GM21576 (cell line): ENCODE measurements at regions not wholly inside any gene's neighbourhood (a gene's known extent, or its start where the extent isn't known, plus 50 kb on each side); places are given as distances from the start of the nearest gene placed in this dataset.
"Not testable (repeated sequence)": the region's sequence is repeated elsewhere in the genome, so short reads cannot be mapped to it uniquely, and the experiment has no call there.

Experiments used
- ATAC-seq: cut with Tn5 transposase; IDR thresholded peaks from one replicate; pipeline ENCODE4 v1.9.1; 2021; ENCODE audit warnings: mild to moderate bottlenecking, moderate library complexity; ENCODE audit not compliant: unreplicated experiment

DNA sequence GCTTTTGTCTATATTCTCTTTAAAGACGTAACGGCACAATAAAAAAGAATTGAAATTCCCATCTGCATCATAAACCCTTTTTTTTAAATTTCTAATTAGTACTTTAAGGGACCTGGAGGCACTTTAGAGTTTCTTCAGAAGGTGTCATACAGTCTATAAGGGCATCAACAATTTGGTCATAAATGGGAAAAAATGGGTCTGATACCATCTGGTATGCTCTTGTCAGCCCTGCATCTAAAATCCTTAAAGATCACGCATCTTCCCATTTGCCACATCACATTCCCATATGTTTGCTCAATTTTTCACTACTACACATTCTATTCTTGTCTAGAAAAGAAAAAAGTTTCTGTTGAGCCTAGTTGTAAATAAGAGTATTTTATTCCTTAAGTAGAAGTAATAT is 53.8 kb downstream of the COX7C start:
- ATAC-seq: no peak

GRCh38 chr5:86674069-86674468 is 56.3 kb downstream of the COX7C start:
- ATAC-seq: no peak

DNA sequence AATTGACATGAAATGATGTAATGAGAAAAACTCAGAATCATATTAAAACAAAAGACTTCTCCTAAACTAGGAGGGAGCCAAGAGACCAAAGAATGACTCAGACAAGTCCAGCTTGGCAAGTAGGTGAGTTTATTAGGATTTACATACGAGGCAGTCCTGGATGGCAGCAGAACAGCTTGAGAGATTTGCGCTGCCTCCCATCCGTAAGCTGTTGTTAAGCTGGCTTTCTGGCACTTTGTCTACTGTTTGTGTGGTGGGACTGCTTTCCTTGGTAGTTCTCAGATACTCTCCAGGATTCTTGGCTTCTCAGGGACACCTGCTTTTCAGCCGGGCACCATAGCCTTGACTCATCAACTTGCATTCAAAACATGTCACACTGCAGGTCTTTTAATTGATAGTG is 57.6 kb downstream of the COX7C start:
- ATAC-seq: no peak

DNA sequence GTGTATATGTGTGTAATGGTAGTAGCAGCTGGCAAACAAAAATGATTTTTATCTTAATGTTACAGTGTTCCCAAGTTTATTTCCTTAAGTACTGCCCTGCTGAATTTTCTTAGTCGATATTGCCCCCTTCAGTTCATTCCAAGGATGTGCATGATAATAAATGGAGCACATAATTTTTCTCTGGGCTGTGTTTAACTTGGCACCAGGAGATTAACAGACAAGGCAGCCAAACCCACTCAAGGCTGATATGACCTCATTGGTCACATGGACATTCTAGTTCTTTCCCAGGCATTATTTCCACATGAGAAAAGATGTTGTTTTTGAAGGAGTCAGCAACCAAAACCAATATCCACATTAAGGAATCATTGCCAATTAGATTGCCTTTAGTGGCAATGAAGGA is 61.8 kb downstream of the COX7C start:
- ATAC-seq: peak; percentile 86

- no peak for ATAC-seq
These were observed 62.2 kb downstream of the COX7C start for GRCh38 chr5:86679949-86680348.

- no peak for ATAC-seq
These were observed 66.5 kb downstream of the COX7C start for GRCh38 chr5:86684222-86684621.

DNA sequence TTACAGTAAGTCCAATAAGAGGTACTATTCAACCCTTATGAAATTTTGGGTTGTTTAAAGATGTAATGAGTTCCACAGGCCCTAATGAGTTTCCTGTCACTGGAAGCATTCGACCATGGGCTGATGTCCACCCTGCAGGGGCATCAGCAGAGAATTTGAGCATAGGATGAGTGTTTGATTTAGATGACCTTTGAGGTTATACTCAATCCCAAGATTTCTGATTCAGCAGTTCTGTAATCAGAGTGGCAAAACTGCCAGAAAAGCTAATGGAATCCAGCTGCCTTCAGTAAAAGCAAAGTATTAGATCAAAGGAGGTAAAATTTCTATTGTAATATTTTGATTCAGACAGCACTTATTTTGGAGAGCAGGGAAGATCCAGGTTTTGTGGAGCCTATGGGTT is 68.3 kb downstream of the COX7C start:
- no peak for ATAC-seq

DNA sequence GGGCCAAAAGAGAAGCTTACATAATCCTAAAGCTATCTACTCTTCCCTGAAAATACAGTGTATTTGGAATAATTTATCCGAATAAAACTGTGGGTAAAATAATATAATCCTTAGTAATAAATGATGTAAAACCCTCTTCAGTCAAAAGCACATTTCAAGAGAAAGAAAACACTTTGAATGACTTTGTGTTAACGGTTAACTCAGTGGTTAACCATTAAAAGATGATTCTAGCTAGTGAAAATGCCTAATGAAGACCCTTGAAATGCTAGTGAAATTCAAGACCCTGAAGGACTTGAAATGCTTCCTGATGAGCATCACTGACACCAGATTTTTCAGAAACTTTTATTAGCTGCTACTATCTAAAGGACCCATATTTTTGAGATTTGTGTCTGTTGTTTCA is 70.7 kb downstream of the COX7C start:
- no peak for ATAC-seq

DNA sequence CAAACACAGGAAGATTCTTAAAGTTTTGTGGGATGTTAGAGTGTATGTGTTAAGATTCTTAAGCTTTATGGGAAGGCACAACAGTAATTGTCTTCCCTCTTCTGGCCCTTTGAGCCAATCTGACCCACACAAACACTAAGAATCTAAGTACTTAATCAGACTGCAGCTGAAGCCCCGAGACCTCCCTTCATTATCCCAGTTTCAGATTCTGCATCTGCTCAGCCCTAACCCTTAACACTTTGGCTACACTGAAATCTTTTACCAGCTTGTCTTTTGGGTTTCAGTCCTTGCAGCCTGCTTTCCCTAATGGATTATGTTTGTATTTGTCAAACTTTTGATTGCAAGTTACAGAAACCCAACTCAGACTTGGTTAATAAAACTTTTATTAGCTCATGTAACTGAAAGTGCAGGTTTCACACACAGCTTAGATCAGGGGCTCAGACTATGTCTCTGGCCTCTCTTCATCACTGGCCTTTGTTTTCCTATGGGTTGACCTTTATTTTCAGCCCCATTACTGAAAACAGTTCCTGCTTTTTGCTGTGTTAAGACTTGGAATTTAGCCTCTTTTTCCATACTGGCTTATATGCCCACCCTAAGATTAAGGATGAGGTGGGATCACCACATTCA is 71.5 kb downstream of the COX7C start:
- ATAC-seq: no peak

DNA sequence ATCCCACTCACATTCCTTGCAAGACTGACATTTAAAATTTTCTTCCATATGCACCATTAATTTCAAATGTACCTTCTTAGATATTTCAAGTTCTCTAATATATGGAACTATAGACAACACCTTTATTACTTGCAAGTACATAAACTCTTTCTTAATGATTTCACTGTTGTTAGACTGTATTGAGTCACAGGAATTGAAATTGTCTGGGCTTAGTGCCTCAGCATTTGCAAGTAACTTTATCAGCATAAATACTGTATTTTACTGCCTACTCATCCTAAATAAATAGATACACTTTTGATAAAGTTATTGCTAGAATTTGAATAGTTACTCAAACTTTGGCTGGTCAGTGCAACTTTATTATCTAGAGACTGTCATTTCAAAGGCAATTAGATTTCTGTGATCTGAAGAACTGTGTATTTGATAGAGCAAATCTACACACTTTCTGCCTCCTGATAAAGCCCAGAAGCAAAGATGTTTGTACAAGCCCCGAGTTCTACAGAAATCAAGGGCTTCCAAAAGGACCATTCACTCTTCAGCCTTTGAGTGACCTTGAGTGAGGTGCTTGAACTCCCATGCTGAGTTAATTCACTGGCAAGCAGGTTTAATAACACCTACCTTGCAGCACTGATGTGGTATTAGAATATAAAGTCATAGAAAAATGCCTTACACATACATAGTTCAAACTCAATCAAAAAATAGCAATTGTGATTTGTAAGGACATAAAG is 91.6 kb downstream of the COX7C start:
- no peak for ATAC-seq

GRCh38 chr5:86716121-86716520 is 98.4 kb downstream of the COX7C start:
- ATAC-seq: no peak

DNA sequence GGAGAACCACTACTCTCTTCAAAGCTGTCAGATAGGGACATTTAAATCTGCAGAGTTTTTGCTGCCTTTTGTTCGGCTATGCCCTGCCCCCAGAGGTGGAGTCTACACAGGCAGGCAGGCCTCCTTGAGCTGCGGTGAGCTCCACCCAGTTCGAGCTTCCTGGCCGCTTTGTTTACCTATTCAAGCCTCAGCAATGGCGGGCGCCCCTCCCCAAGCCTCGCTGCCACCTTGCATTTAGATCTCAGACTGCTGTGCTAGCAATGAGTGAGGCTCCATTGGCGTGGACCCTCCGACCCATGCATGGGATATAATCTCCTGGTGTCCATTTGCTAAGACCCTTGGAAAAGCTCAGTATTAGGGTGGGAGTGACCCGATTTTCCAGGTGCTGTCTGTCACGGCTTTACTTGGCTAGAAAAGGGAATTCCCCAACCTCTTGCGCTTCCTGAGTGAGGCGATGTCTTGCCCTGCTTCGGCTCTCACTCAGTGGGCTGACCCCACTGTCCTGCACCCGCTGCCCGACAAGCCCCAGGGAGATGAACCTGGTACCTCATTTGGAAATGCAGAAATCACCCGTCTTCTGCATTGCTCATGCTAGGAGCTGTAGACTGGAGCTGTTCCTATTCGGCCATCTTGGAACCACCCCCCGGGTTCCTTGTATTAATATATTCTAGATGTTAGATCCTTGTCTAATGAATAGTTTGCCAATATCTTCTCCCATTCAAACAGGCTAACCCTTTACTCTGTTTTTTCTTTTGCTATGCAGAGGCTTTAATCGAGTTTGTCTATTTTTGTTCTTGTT is 113.8 kb downstream of the COX7C start:
- ATAC-seq: not testable (repeated sequence)

- no peak for ATAC-seq
These were observed 117.6 kb downstream of the COX7C start for GRCh38 chr5:86735370-86735769.

GRCh38 chr5:86737579-86737978 is 119.8 kb downstream of the COX7C start:
- ATAC-seq: no peak

- ATAC-seq: no peak
These were observed 130.9 kb downstream of the COX7C start for GRCh38 chr5:86748538-86749105.

- ATAC-seq: no peak
These were observed 132.1 kb downstream of the COX7C start for GRCh38 chr5:86749841-86750240.

- ATAC-seq: no peak
These were observed 139.1 kb downstream of the COX7C start for GRCh38 chr5:86756839-86757238.

GRCh38 chr5:86757824-86758223 is 140.1 kb downstream of the COX7C start:
- no peak for ATAC-seq

DNA sequence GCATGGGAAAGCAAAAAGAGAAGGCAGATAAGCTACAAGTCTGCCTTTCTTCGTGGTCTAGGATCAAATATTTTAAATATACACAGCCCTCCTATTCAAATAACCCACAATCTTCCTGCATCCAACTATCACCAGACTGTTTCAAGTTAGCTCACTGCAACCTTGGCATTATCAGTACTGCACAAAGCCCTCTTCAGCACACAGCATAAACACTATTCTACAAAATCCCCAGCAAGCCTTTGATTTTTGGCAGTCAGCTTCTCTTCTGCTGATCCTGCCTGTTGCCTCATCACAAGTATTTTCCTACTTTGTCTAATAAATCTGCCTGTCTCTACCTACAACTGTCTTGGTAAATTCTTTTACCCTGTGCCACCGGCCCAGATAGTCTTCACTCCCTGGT is 142.9 kb downstream of the COX7C start:
- ATAC-seq: no peak

DNA sequence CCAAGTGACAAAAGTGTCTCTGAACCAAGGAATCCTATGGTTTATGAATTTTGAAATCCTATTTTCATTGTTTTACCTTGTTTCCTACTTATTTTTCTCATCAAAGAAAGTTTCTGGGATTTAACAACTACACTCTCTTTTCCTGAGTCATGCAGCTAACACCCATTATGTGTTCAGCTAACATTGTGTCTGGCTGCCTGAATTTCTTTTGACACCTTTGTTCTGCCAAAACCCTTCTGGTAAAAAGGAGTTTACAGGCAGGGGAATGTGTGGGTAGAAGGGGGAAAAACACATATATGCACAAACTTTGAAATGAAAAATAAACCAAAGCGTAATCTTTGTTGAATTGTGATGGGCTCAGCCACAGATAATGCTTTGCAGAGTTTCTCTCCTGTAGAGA is 146.2 kb downstream of the COX7C start:
- ATAC-seq: no peak

- no peak for ATAC-seq
These were observed 148.2 kb downstream of the COX7C start for GRCh38 chr5:86765778-86766502.
